GM19023 (cell line): ENCODE measurements at regions not wholly inside any gene's neighbourhood (a gene's known extent, or its start where the extent isn't known, plus 50 kb on each side); places are given as distances from the start of the nearest gene placed in this dataset.

Source experiments
- ATAC-seq: cut with Tn5 transposase; IDR thresholded peaks from one replicate; pipeline ENCODE4 v1.9.1; 2021; ENCODE audit warnings: mild to moderate bottlenecking, moderate library complexity; ENCODE audit not compliant: unreplicated experiment

DNA sequence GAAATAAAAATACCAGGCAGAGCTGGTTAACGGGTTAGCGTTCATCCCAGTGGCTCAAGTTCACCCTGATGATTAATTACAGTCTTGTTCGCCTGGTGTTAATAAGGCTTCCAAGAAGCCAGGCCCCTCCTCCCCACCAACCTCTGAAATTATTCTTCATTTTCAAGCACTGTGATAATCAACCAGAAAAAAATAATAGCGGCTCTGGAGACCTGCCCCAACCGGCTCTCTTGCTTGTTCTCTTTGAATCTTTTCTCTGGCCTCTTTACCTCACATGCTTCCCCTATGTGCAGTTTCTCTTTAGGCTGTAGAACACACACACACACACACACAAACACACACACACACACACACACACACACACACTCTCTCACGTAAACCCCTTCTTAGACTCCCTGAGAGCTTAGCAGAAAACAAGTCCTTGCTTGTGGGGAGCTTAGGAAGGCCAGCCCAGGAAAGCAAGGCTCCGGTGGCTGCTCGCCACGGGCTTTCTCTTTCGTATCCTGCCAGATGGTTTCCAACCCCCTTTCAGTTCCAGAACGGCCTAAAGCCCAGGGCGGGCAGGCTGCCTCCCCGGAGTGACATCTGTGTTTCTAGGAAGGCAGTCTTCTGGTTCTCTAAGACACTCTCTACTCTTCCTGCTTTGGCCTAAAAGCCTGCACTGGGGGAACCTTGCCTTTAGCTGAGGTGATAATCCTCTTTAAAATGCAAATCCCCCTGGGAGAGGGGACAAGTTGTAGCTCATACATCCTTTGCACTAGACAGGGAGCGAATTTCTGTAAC, 106.4 kb upstream of the SESN3 start:
- ATAC-seq: peak; percentile 87

- ATAC-seq: no peak
These were observed 105.0 kb upstream of the SESN3 start for GRCh38 chr11:95335989-95336388.

GRCh38 chr11:95331161-95331560, 100.2 kb upstream of the SESN3 start:
- no peak for ATAC-seq

- no peak for ATAC-seq
These were observed 99.3 kb upstream of the SESN3 start for GRCh38 chr11:95330302-95330701.

DNA sequence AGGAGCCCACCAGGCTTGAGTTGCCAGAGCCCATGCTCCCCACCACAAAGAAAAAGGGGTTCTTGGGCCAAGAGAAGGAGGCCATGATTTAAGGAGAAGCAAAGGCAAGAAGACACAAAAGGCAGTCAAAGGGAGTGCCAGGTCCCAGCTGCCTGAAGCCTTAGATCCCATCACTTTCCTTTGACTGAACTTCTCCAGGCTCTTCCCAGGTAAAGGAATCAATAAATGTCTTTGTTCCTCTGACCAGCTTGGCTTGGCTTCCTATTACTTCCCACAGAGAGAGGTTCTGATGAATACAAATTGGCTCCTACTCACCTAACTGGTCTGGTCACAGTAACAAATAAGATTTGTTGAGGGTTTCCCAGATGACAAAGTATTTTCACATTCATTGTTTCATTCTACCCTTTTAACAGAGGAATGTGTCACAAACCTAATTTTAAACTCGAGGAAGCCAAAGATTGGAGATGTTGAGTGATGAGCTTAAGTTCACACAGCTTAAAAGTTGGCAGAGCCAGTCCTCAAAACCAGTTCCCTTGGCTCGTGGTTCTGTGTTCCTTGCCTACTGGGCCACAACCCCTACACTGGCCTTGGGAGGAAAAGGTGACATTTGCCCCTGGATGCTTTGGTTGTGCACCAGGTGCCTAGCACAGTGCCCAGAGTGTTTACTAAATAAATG, 96.4 kb upstream of the SESN3 start:
- ATAC-seq: no peak

DNA sequence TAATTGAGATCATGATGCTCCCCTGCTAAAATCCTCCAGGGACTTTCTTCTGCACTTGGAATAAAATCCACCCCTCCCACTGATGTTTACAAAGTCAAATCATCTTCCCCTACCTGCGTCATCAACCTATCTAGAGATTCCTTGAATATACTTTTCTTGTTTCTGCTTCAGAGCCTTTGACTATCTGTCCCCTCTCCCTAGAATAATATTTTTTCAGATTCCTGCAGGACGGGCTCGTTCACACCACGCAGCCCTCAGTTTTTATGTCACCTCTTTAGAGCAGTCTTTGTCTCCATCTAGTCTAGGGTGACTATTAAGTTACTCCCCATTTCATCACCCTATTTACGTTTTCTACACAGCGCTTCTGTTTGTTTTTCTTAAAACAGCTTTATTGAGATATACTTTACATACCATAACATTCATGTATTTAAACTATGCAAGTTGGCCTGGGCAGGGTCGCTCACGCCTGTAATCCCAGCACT, 94.8 kb upstream of the SESN3 start:
- no peak for ATAC-seq

DNA sequence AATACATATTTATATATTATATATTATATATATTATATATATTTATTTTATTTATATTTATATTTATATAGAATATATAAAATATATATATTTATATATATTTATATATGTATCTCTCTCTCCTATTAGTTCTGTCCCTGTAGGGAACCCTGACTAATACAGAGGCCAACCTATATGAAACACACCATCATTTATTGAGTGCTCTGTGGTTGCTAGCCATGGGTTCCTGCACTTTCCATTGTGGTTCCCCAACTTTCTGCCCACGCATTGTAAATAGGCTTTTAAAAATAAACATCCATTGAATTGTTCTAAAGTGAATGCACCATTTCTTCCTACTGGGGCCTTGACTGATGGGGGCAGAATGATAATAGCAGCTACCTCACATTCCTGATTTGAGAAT, 93.8 kb upstream of the SESN3 start:
- ATAC-seq: no peak

GRCh38 chr11:95322539-95322938, 91.5 kb upstream of the SESN3 start:
- no peak for ATAC-seq

DNA sequence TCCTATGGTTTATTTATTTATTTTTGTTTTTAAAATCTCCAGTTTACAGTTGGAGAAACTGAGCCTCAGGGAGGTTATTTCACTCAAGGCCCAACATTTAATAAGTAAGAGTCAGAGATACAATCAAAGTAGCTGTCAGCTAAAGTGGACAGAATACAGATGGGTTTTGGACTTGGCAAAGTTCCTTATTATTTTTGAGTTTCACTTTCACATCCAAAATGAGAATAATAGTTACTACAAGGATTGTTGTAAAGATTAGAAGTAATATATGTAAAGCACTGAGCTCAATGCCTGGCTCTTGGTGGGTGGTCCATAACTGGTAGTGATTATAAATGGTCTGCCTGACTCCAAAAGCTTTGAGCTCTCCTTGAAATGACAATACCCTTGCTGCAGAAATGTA, 87.5 kb upstream of the SESN3 start:
- no peak for ATAC-seq

DNA sequence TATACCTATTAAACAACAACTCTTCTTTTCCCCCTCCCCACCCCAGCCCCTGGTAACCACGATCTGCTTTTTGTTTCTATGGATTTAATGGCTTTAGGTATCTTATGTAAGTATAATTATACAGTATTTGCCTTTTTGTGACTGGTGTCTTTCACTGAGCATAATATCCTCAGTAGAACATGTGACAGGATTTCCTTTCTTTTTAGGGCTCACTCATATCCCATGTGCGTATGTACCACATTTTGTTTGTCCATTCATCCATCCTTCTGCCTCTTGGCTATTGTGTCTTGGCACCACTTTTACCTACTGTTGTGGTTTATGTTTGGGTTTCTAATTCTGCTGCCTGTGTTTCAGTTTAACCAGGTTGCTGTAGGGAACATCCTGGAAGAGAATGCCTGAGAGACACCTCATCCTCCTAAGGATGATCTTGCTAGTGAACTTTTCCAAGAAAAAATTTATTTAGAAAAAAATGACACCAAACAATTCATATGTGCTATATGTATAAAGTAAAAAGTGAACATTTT, 77.6 kb upstream of the SESN3 start:
- ATAC-seq: no peak

DNA sequence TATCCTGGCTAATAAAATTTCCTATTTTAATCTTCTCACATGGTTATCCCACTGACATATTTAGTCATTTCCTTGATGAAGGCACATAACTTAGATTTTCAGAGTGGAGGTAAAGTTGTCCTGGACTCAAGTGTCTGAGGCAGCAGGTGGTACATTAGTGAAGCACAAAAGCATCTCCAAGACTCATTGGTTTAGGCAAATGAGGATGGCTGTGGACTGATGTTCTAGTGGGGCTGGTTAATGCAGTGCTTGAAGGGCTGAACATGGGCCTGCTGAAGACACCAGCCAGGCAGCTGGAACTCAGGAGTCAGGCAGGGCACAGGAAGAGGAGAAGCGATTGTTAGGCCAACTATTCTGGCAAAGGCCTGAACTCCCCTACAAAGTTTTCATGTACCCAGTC, 76.3 kb upstream of the SESN3 start:
- no peak for ATAC-seq

- ATAC-seq: no peak
These were observed 75.8 kb upstream of the SESN3 start for GRCh38 chr11:95306801-95307200.

- ATAC-seq: no peak
These were observed 75.1 kb upstream of the SESN3 start for GRCh38 chr11:95306123-95306522.

DNA sequence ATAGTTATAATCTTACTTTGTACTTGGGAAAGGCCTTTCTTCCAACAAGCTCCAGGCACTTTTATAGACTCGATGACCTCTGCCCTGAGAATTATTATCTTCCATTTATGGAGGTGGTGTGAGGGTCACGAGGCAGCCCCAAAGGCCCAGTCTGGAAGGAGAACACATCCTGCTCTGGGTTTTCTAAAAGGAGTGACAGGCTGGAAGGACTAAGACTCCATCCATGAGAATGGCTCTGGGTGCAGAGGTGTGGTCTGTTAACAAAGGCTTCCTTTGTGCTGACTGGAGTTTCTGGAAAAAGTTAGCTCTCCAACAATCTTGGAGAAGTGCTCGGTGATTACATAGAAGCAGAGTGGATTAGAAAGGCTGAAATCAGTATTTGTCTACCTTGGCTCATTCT, 74.7 kb upstream of the SESN3 start:
- ATAC-seq: no peak

GRCh38 chr11:95304777-95305176, 73.8 kb upstream of the SESN3 start:
- peak; percentile 66 for ATAC-seq

DNA sequence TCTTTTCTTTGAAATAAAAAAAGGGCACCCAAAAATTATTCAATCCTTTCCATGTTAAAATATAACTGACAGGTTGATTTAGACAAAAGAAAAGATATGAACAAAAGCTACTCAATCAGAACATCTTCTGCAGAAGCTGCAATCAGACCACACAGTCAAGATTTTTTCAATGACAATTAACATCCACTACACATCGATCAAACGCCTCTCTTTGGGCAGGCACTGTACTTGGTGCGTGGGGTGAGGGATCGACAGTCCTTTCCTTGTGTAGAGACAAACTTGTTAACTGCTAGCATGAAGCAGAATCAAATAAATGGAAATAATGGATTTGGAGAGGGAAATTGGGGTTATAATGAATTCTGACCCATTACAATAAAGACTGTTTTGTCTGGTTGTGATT, 71.2 kb upstream of the SESN3 start:
- no peak for ATAC-seq

DNA sequence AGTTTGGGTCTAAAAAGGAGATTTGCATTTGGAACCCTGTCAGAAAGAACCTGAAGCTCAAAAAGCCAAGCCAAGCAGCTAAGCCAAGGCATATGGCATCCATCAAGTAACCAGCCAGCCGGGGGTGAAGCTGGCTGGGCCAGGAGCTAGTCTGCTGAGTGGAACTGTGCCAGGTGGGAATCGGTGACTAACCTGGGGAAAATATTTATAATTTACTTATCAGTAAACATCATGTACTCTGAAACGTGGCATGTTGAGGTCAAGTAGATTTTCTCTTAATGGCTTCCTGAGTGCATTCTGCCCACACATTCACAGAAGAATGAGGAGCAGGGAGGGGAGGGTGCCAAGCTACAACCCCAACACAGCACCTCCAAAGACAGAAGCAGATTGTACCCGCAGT, 70.5 kb upstream of the SESN3 start:
- no peak for ATAC-seq

GRCh38 chr11:95299078-95299679, 68.2 kb upstream of the SESN3 start:
- ATAC-seq: no peak

DNA sequence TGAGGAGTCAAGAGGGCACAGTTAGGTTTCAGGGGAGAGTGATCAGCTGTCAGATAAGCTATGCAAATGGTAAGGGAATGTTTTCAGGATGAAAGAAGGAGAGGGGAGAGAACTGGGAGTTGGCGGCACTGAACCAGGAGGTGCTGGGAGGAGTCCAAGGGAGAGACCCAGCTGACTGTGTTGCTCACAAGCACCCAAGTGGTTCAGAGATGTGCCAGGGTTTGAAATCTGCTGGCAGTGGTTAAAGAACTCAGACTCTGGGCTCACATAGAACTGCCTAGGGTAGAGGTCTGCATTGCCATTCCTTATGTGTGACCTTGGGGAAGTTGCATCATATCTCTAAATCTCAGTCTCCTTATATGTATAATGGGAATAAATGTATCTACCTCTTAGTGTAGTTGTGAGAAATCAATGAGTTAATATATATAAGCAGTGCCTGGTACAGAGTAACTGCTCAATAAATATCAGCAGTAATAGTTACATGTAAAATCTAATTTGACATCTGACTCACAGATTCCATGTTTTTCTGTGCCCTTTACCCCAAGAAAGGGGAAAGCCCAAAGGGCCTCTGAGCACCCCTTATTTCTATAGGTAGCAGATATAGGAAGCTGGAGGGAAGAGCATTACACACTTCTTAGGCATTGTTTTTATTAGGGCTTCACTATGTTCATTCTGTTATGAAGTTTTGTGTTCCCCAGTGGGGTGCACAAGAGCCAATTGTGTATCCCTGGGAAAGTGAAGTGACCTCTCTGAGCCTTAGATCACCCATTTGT, 66.9 kb upstream of the SESN3 start:
- ATAC-seq: no peak

GRCh38 chr11:95296621-95297025, 65.6 kb upstream of the SESN3 start:
- ATAC-seq: peak; percentile 95

DNA sequence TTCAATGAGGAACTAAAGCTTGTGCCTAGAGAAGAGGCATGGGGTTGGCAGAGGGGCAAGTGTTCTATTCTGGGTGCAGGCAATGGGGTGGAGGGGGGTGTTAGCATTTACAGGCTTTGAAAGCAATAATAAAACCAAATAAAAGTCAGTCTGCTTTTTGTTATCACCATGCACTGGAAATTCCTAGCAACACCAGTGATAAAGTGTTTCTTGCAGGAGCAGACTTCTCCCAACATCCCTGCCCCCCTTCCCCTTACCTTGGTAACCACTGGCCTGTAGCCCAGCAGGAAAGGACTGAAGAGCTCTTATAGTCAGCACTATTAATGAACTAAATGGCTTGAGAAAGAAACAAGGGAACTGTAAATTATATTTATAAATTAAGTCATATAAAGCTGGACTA, 65.2 kb upstream of the SESN3 start:
- no peak for ATAC-seq
